EH (cell line): ENCODE measurements at regions not wholly inside any gene's neighbourhood (a gene's known extent, or its start where the extent isn't known, plus 50 kb on each side); places are given as distances from the start of the nearest gene placed in this dataset.
"Not testable (repeated sequence)": the region's sequence is repeated elsewhere in the genome, so short reads cannot be mapped to it uniquely, and the experiment has no call there.

Experiments used
- DNase-seq: peaks from one replicate; pipeline ENCODE4 v3.0.0-alpha.2; 2015; ENCODE audit warnings: low read depth

GRCh38 chr2:91497129-91498064, 2805.9 kb downstream of the RPIA start:
- not testable (repeated sequence) for DNase-seq

GRCh38 chr2:91498065-91498449, 2806.6 kb downstream of the RPIA start:
- not testable (repeated sequence) for DNase-seq

- not testable (repeated sequence) for DNase-seq
These were observed 2807.2 kb downstream of the RPIA start for GRCh38 chr2:91498513-91499250.

- DNase-seq: not testable (repeated sequence)
These were observed 2808.1 kb downstream of the RPIA start for GRCh38 chr2:91499431-91500050.

GRCh38 chr2:91500246-91500977, 2808.9 kb downstream of the RPIA start:
- not testable (repeated sequence) for DNase-seq

GRCh38 chr2:91500978-91501310, 2809.5 kb downstream of the RPIA start:
- not testable (repeated sequence) for DNase-seq

GRCh38 chr2:91501481-91502080, 2810.1 kb downstream of the RPIA start:
- DNase-seq: not testable (repeated sequence)

- DNase-seq: not testable (repeated sequence)
These were observed 2812.1 kb downstream of the RPIA start for GRCh38 chr2:91503572-91503958.

GRCh38 chr2:91503959-91504741, 2812.7 kb downstream of the RPIA start:
- not testable (repeated sequence) for DNase-seq

- not testable (repeated sequence) for DNase-seq
These were observed 2817.3 kb downstream of the RPIA start for GRCh38 chr2:91508816-91509215.

- not testable (repeated sequence) for DNase-seq
These were observed 2817.8 kb downstream of the RPIA start for GRCh38 chr2:91509276-91509675.

- DNase-seq: not testable (repeated sequence)
These were observed 2819.7 kb downstream of the RPIA start for GRCh38 chr2:91511166-91511565.

GRCh38 chr2:91515966-91516365, 2824.5 kb downstream of the RPIA start:
- not testable (repeated sequence) for DNase-seq

- DNase-seq: not testable (repeated sequence)
These were observed 2825.2 kb downstream of the RPIA start for GRCh38 chr2:91516669-91517068.

GRCh38 chr2:91517846-91518245, 2826.4 kb downstream of the RPIA start:
- not testable (repeated sequence) for DNase-seq

- DNase-seq: not testable (repeated sequence)
These were observed 2827.0 kb downstream of the RPIA start for GRCh38 chr2:91518361-91518981.

GRCh38 chr2:91519359-91519758, 2827.9 kb downstream of the RPIA start:
- DNase-seq: not testable (repeated sequence)

- not testable (repeated sequence) for DNase-seq
These were observed 2828.4 kb downstream of the RPIA start for GRCh38 chr2:91519914-91520313.

GRCh38 chr2:91520523-91520922, 2829.1 kb downstream of the RPIA start:
- DNase-seq: not testable (repeated sequence)

- not testable (repeated sequence) for DNase-seq
These were observed 2829.6 kb downstream of the RPIA start for GRCh38 chr2:91520972-91521535.
